ENCODE measurements at regions not wholly inside any gene's neighbourhood (a gene's known extent, or its start where the extent isn't known, plus 50 kb on each side); places are given as distances from the start of the nearest gene placed in this dataset.

DNA sequence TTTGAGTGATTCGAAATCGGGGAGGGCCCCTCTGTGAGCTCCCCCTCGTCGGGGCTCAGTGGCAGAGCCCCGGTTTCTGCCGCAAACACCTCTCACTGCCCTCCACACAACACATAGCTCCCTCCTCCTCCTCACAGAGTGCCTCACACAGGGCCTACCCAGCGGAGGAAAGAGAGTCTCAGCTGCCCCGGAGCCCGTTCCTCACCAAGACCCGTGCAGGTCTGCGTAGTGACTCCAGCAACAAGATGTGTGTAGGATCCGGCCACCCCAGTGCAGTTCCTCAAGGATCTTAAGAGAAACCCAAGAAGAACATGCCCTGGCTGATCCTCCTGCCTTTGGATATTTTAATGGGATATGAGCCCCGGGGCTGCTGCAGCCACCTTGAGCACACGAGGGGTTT, 238.4 kb downstream of the BRD1 start:
- TF ChIP-seq POLR2A (IDR thresholded peaks at IDR 0.05) (no peak), EP300 (IDR thresholded peaks at IDR 0.05) (no peak), CTCF (IDR thresholded peaks at IDR 0.05) (no peak), POLR2AphosphoS5 (IDR thresholded peaks at IDR 0.05) (no peak)
